ENCODE measurements at regions not wholly inside any gene's neighbourhood (a gene's known extent, or its start where the extent isn't known, plus 50 kb on each side); places are given as distances from the start of the nearest gene placed in this dataset.

DNA sequence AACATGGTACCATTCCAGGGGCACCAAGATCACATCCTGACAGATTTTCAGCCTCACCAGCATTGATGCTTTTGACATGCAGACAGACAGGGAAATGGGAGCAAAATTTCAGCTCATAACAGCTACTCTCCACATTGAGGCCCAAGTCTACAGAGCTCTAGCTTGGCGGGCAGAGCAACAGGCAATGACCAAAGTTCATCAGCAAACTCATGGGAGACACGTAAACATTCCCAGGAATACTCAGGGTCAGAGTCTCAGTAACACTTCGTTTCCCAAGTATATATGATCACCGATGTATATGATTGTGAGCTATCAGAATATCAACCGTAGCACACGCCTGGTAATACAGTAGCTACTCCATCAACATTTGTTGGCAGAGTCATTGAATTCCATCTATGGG is 59.2 kb upstream of the SLC24A5 start:
- Histone ChIP-seq H4K20me1 (ENCODE audit: insufficient read depth, low read length) (no peaks in the 10 kb centered on the region), H3K27ac (ENCODE audit: low read length) (no peak overlapping the region), H3K27me3 (ENCODE audit: insufficient read depth, low read length, poor library complexity) (no peaks in the 10 kb centered on the region), H2AFZ (ENCODE audit: low read depth, low read length) (no peak overlapping the region), H3K36me3 (ENCODE audit: insufficient read depth, low read length) (no peaks in the 10 kb centered on the region), H3K79me2 (ENCODE audit: insufficient read depth, low read length) (no peaks in the 10 kb centered on the region), H3K4me2 (ENCODE audit: insufficient read depth, low read length) (no peak overlapping the region), H3K9me3 (ENCODE audit: insufficient read depth, low read length, severe bottlenecking) (no peaks in the 10 kb centered on the region), H3K4me1 (ENCODE audit: insufficient read depth, low read length) (no peaks in the 10 kb centered on the region), H3K9ac (ENCODE audit: low read depth, low read length) (no peak overlapping the region), H3K4me3 (ENCODE audit: low read depth in 1 of 2, low read length in 2 of 2) (no peak overlapping the region)
- DNase-seq: no peak
- ATAC-seq (ENCODE audit: insufficient read depth, low read depth): no peak
- TF ChIP-seq, protein P1, sequence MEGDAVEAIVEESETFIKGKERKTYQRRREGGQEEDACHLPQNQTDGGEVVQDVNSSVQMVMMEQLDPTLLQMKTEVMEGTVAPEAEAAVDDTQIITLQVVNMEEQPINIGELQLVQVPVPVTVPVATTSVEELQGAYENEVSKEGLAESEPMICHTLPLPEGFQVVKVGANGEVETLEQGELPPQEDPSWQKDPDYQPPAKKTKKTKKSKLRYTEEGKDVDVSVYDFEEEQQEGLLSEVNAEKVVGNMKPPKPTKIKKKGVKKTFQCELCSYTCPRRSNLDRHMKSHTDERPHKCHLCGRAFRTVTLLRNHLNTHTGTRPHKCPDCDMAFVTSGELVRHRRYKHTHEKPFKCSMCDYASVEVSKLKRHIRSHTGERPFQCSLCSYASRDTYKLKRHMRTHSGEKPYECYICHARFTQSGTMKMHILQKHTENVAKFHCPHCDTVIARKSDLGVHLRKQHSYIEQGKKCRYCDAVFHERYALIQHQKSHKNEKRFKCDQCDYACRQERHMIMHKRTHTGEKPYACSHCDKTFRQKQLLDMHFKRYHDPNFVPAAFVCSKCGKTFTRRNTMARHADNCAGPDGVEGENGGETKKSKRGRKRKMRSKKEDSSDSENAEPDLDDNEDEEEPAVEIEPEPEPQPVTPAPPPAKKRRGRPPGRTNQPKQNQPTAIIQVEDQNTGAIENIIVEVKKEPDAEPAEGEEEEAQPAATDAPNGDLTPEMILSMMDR (IDR thresholded peaks at IDR 0.05; ENCODE audit: borderline replicate concordance, extremely low read depth, low read length, poor library complexity, severe bottlenecking): no peak
- TF ChIP-seq EZH2 (IDR thresholded peaks at IDR 0.05; ENCODE audit: borderline replicate concordance, low read depth, low read length, severe bottlenecking): no peak

DNA sequence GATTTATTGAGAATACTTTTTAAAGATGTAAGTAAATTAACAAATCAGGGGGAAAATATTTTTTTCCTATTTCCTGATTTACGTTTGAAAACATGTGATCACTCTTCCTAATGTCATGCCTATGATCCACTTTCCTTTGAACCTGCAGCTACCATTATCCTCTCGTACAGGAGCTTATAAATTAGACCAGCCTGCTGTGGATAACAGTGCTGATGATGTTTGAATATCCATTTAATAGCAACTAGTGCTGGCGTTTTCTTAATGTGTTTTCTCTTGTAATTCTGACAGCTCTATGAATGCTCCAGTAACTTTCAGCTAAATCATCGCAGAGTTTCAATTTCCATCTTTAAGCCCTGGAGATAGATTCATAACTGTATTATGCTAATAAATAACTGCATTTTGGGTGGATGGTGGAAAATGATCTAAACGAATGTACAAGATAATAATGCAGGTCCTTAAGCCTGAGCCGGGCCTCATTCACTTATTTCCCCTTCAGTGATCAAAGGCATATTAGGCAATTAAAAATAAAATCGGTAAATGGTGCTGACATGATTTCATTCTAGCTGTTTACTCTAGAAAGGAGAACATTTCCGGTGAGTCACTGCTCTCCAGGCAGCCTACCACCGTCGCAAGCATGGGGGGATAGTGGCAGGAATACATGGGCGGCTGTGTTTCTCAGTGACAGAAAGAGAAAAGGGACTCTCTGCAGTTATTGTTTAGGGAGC is 58.5 kb upstream of the SLC24A5 start:
- DNase-seq (no peak), ATAC-seq (ENCODE audit: insufficient read depth, low read depth) (no peak)
- Histone ChIP-seq H3K27me3 (ENCODE audit: insufficient read depth, low read length, poor library complexity) (no peaks in the 10 kb centered on the region), H3K4me3 (ENCODE audit: low read depth in 1 of 2, low read length in 2 of 2) (no peak overlapping the region), H3K27ac (ENCODE audit: low read length) (no peak overlapping the region), H3K4me2 (ENCODE audit: insufficient read depth, low read length) (no peak overlapping the region), H4K20me1 (ENCODE audit: insufficient read depth, low read length) (no peaks in the 10 kb centered on the region), H3K79me2 (ENCODE audit: insufficient read depth, low read length) (no peaks in the 10 kb centered on the region), H3K9ac (ENCODE audit: low read depth, low read length) (no peak overlapping the region), H3K36me3 (ENCODE audit: insufficient read depth, low read length) (no peaks in the 10 kb centered on the region), H3K4me1 (ENCODE audit: insufficient read depth, low read length) (no peaks in the 10 kb centered on the region), H3K9me3 (ENCODE audit: insufficient read depth, low read length, severe bottlenecking) (no peaks in the 10 kb centered on the region), H2AFZ (ENCODE audit: low read depth, low read length) (no peak overlapping the region)
- TF ChIP-seq, protein P1 (IDR thresholded peaks at IDR 0.05; ENCODE audit: borderline replicate concordance, extremely low read depth, low read length, poor library complexity, severe bottlenecking): no peak
- TF ChIP-seq EZH2 (IDR thresholded peaks at IDR 0.05; ENCODE audit: borderline replicate concordance, low read depth, low read length, severe bottlenecking): no peak

DNA sequence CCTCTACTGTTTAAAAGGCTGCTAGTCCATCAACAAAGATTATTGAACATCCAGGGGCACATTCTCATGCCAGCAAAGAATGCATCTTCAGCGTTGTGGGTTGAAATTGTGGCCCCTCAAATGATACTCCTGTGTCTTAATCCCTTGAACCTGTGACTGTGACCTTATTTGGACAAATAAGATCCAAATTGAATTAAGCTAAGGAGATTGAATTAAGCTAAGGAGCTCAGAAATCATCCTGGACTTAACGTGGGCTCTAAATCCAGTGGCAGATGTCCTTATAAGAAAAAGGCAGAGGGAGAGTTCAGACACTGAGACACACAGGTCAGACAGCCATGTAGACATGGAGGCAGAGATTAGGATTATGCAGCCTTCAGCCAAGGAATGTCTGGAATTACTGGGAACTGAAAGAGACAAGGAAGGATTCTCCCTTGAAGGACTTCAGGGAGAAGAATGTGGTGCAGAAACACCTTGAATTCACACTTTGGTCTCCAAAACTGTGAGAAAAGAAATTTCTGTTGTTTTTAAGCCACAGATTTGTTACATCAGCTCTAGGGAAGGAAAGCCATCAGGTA is 57.3 kb upstream of the SLC24A5 start:
- Histone ChIP-seq H3K4me2 (ENCODE audit: insufficient read depth, low read length) (no peak overlapping the region), H3K9ac (ENCODE audit: low read depth, low read length) (no peak overlapping the region), H3K9me3 (ENCODE audit: insufficient read depth, low read length, severe bottlenecking) (no peaks in the 10 kb centered on the region), H3K4me1 (ENCODE audit: insufficient read depth, low read length) (no peaks in the 10 kb centered on the region), H3K36me3 (ENCODE audit: insufficient read depth, low read length) (no peaks in the 10 kb centered on the region), H3K27me3 (ENCODE audit: insufficient read depth, low read length, poor library complexity) (peaks cover 4% of the 10 kb centered on the region), H3K4me3 (ENCODE audit: low read depth in 1 of 2, low read length in 2 of 2) (no peak overlapping the region), H3K27ac (ENCODE audit: low read length) (no peak overlapping the region), H3K79me2 (ENCODE audit: insufficient read depth, low read length) (no peaks in the 10 kb centered on the region), H4K20me1 (ENCODE audit: insufficient read depth, low read length) (no peaks in the 10 kb centered on the region), H2AFZ (ENCODE audit: low read depth, low read length) (no peak overlapping the region)
- no peak for TF ChIP-seq EZH2 (IDR thresholded peaks at IDR 0.05; ENCODE audit: borderline replicate concordance, low read depth, low read length, severe bottlenecking)
- TF ChIP-seq, protein P1 (IDR thresholded peaks at IDR 0.05; ENCODE audit: borderline replicate concordance, extremely low read depth, low read length, poor library complexity, severe bottlenecking): no peak
- no peak for ATAC-seq (ENCODE audit: insufficient read depth, low read depth)
- DNase-seq: no peak

All from DND-41 (cell line).